ENCODE measurements at regions not wholly inside any gene's neighbourhood (a gene's known extent, or its start where the extent isn't known, plus 50 kb on each side); places are given as distances from the start of the nearest gene placed in this dataset.

DNA sequence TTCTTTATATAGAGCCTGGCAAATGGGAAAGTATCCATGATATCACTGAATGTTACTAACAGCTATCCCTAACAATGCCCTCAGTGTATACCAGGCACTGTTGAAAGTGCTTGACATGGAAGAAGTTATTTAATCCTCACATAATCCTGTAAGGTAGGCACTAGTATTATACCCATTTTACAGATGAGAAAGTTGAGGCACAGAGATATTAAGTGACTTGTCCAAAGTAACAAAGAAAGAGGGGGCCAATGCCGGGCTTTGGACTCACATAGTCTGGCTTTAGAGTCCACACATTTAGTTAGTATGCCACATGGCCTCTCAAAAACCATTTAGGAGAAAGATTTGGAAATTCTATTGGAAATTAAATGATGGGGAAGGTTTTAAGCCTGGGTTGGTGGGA lies 220.8 kb upstream of the PLET1 start:
- Histone ChIP-seq H3K36me3 (ENCODE audit: control insufficient read depth, insufficient read depth, low read length) (no peaks in the 10 kb centered on the region), H3K27me3 (ENCODE audit: control insufficient read depth, insufficient read depth, low read length) (no peaks in the 10 kb centered on the region), H3K9me3 (ENCODE audit: control insufficient read depth, insufficient read depth, low read depth, low read length) (no peaks in the 10 kb centered on the region), H3K4me1 (ENCODE audit: control insufficient read depth, insufficient read depth, low read length) (no peaks in the 10 kb centered on the region), H3K27ac (ENCODE audit: low read length) (no peak overlapping the region), H3K4me3 (ENCODE audit: low read depth in 2 of 2, low read length in 2 of 2) (no peak overlapping the region)
- DNase-seq (ENCODE audit: low read depth, low spot score) (no peak), ATAC-seq (no peak)
- in situ Hi-C loops (cut with HindIII; ENCODE audit: low pct_unique_long_range_greater_than_20kb, low sequenced_read_pairs) (no loop called here), intact Hi-C loops (cut with micrococcal nuclease; ENCODE audit: unreplicated experiment) (no loop called here)
- TF ChIP-seq POLR2AphosphoS5 (IDR thresholded peaks at IDR 0.05; ENCODE audit: low read depth, low read length) (no peak), CTCF (IDR thresholded peaks at IDR 0.05) (no peak), SIN3A (IDR thresholded peaks at IDR 0.05; ENCODE audit: borderline replicate concordance, insufficient read depth, low read depth, low read length) (no peak), TCF7L2 (IDR thresholded peaks at IDR 0.05; ENCODE audit: low read depth, low read length) (no peak)
- TF ChIP-seq, protein P1, sequence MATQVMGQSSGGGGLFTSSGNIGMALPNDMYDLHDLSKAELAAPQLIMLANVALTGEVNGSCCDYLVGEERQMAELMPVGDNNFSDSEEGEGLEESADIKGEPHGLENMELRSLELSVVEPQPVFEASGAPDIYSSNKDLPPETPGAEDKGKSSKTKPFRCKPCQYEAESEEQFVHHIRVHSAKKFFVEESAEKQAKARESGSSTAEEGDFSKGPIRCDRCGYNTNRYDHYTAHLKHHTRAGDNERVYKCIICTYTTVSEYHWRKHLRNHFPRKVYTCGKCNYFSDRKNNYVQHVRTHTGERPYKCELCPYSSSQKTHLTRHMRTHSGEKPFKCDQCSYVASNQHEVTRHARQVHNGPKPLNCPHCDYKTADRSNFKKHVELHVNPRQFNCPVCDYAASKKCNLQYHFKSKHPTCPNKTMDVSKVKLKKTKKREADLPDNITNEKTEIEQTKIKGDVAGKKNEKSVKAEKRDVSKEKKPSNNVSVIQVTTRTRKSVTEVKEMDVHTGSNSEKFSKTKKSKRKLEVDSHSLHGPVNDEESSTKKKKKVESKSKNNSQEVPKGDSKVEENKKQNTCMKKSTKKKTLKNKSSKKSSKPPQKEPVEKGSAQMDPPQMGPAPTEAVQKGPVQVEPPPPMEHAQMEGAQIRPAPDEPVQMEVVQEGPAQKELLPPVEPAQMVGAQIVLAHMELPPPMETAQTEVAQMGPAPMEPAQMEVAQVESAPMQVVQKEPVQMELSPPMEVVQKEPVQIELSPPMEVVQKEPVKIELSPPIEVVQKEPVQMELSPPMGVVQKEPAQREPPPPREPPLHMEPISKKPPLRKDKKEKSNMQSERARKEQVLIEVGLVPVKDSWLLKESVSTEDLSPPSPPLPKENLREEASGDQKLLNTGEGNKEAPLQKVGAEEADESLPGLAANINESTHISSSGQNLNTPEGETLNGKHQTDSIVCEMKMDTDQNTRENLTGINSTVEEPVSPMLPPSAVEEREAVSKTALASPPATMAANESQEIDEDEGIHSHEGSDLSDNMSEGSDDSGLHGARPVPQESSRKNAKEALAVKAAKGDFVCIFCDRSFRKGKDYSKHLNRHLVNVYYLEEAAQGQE (IDR thresholded peaks at IDR 0.05; ENCODE audit: insufficient read depth in 1 of 2, low read depth in 2 of 2, low read length in 1 of 2) = no peak
- BruUV-seq (replicated peaks) = no TSS peak
- ChIA-PET POLR2A (no interaction called here), CTCF (no interaction called here)

DNA sequence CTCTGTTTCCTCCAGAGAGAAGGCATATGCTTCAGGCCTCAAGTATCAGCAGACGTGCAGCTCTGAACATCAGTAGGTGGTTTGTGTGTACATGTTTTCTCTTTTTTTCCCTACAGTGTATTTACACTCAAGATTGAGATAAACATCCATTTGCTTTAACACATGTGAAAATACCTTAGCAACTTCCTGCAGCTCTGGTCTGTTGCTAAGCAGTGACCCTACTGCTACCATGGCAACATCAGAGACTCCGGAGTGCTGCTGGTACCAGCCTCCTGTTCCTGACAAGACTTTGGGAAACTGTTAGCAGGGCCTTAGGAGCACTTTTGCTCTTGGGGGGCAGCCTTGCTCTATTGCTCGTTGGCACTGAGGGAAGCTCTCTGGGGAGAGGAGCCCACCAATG lies 221.2 kb upstream of the PLET1 start:
- ATAC-seq (no peak), DNase-seq (ENCODE audit: low read depth, low spot score) (no peak)
- TF ChIP-seq SIN3A (IDR thresholded peaks at IDR 0.05; ENCODE audit: borderline replicate concordance, insufficient read depth, low read depth, low read length) (no peak), TCF7L2 (IDR thresholded peaks at IDR 0.05; ENCODE audit: low read depth, low read length) (no peak), CTCF (IDR thresholded peaks at IDR 0.05) (no peak), POLR2AphosphoS5 (IDR thresholded peaks at IDR 0.05; ENCODE audit: low read depth, low read length) (no peak)
- TF ChIP-seq, protein P1 (IDR thresholded peaks at IDR 0.05; ENCODE audit: insufficient read depth in 1 of 2, low read depth in 2 of 2, low read length in 1 of 2) = no peak
- Histone ChIP-seq H3K27ac (ENCODE audit: low read length) (no peak overlapping the region), H3K4me1 (ENCODE audit: control insufficient read depth, insufficient read depth, low read length) (no peaks in the 10 kb centered on the region), H3K27me3 (ENCODE audit: control insufficient read depth, insufficient read depth, low read length) (no peaks in the 10 kb centered on the region), H3K9me3 (ENCODE audit: control insufficient read depth, insufficient read depth, low read depth, low read length) (no peaks in the 10 kb centered on the region), H3K4me3 (ENCODE audit: low read depth in 2 of 2, low read length in 2 of 2) (no peak overlapping the region), H3K36me3 (ENCODE audit: control insufficient read depth, insufficient read depth, low read length) (no peaks in the 10 kb centered on the region)
- no TSS peak for BruUV-seq (replicated peaks)
- in situ Hi-C loops (cut with HindIII; ENCODE audit: low pct_unique_long_range_greater_than_20kb, low sequenced_read_pairs) = no loop called here
- POLR2A ChIA-PET = no interaction called here
- CTCF ChIA-PET = no interaction called here
- intact Hi-C loops (cut with micrococcal nuclease; ENCODE audit: unreplicated experiment) = no loop called here
